C4-2B (cell line): ENCODE measurements at regions not wholly inside any gene's neighbourhood (a gene's known extent, or its start where the extent isn't known, plus 50 kb on each side); places are given as distances from the start of the nearest gene placed in this dataset.

Experiments
- ZFX ChIP-seq: fragments of 450-650 bp; IDR thresholded peaks from 2 replicates; pipeline ENCODE4 v1.6.1; 2017
- TF ChIP-seq, protein P1 (sequence below): fragments of 450-650 bp; conservative IDR thresholded peaks from 2 replicates; pipeline ENCODE4 v1.5.1; 2017; ENCODE audit warnings: mild to moderate bottlenecking

DNA sequence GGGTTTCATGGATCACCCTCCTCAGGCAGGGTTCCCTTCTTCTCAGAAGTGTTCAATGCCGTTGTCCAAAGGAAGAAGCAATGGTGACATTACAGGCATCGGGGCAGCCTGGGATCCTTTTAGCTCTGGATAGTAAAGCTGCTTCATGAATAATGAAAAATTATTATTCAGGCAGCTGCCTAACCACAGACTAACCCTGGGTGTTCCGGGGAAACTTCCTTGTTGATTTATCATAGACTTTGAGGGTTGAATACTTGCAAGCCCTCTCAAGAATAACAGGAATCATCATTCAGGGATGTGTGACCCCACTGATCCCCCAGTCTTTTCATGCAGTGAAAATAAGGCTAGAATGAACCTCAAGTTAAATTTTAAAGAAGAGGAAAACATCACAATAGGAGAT is 419.4 kb downstream of the MEIS1 start:
- TF ChIP-seq, protein P1, sequence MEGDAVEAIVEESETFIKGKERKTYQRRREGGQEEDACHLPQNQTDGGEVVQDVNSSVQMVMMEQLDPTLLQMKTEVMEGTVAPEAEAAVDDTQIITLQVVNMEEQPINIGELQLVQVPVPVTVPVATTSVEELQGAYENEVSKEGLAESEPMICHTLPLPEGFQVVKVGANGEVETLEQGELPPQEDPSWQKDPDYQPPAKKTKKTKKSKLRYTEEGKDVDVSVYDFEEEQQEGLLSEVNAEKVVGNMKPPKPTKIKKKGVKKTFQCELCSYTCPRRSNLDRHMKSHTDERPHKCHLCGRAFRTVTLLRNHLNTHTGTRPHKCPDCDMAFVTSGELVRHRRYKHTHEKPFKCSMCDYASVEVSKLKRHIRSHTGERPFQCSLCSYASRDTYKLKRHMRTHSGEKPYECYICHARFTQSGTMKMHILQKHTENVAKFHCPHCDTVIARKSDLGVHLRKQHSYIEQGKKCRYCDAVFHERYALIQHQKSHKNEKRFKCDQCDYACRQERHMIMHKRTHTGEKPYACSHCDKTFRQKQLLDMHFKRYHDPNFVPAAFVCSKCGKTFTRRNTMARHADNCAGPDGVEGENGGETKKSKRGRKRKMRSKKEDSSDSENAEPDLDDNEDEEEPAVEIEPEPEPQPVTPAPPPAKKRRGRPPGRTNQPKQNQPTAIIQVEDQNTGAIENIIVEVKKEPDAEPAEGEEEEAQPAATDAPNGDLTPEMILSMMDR, result no peak
- no peak for TF ChIP-seq ZFX
